Neuronal stem cell (in vitro differentiated cells): ENCODE measurements at regions not wholly inside any gene's neighbourhood (a gene's known extent, or its start where the extent isn't known, plus 50 kb on each side); places are given as distances from the start of the nearest gene placed in this dataset.

Experiments used
- DNase-seq: peaks from one replicate; pipeline ENCODE4 v3.0.0-alpha.2; 2013; ENCODE audit warnings: low spot score
- H2AFZ ChIP-seq: one replicate; pipeline ENCODE4 v1.6.1; 2013; ENCODE audit warnings: mild to moderate bottlenecking, low read length, inconsistent platforms
- H2AK5ac ChIP-seq: 2 replicates; pipeline ENCODE4 v1.6.1; 2013; ENCODE audit warnings: low read depth, mild to moderate bottlenecking, inconsistent platforms, low read length, moderate library complexity, mixed read lengths
- H2BK120ac ChIP-seq: 2 replicates; pipeline ENCODE4 v1.6.1; 2013; ENCODE audit warnings: low read depth, mild to moderate bottlenecking, inconsistent platforms, low read length, moderate library complexity, mixed read lengths
- H2BK12ac ChIP-seq: one replicate; pipeline ENCODE4 v1.6.1; 2013; ENCODE audit warnings: low read length, inconsistent platforms
- H2BK15ac ChIP-seq: 2 replicates; pipeline ENCODE4 v1.6.1; 2013; ENCODE audit warnings: mild to moderate bottlenecking, low read length, inconsistent platforms, mixed read lengths
- H2BK5ac ChIP-seq: one replicate; pipeline ENCODE4 v1.6.1; 2013; ENCODE audit warnings: inconsistent platforms, mild to moderate bottlenecking, low read length, moderate library complexity
- H3K14ac ChIP-seq: one replicate; pipeline ENCODE4 v1.6.1; 2013; ENCODE audit warnings: low read length, inconsistent platforms
- H3K18ac ChIP-seq: 2 replicates; pipeline ENCODE4 v1.6.1; 2013; ENCODE audit warnings: low read length, inconsistent platforms
- H3K23ac ChIP-seq: 2 replicates; pipeline ENCODE4 v1.6.1; 2013; ENCODE audit warnings: low read depth, mild to moderate bottlenecking, mixed read lengths, low read length, inconsistent platforms; ENCODE audit not compliant: poor library complexity
- H3K27ac ChIP-seq: replicated peaks from 3 replicates; pipeline ENCODE4 v1.5.1; 2013; ENCODE audit warnings: low read length, inconsistent platforms
- H3K27me3 ChIP-seq, 3 experiments: 2 replicates each; pipeline ENCODE4 v1.6.1; 2013; ENCODE audit warnings: low read length in 3 of 3, mild to moderate bottlenecking in 2 of 3, inconsistent platforms in 1 of 3, low read depth in 1 of 3, mixed read lengths in 1 of 3, moderate library complexity in 1 of 3; ENCODE audit not compliant: control insufficient read depth in 3 of 3, insufficient read depth in 3 of 3
- H3K36me3 ChIP-seq, 2 donors: replicated peaks in 1 of 2; 2 replicates each; pipeline ENCODE4 v1.6.1; 2013; ENCODE audit warnings: low read length in 2 of 2; ENCODE audit not compliant: control insufficient read depth in 2 of 2, insufficient read depth in 2 of 2
- H3K4ac ChIP-seq: 2 replicates; pipeline ENCODE4 v1.6.1; 2013; ENCODE audit warnings: inconsistent platforms, mild to moderate bottlenecking, low read length, moderate library complexity
- H3K4me1 ChIP-seq, 2 donors: 1 replicate in 1 of 2; 2 replicates in 1 of 2; pipeline ENCODE4 v1.6.1; 2013; ENCODE audit warnings: low read length in 2 of 2, low read depth in 1 of 2; ENCODE audit not compliant: control insufficient read depth in 2 of 2, insufficient read depth in 1 of 2
- H3K4me2 ChIP-seq: one replicate; pipeline ENCODE4 v1.6.1; 2013; ENCODE audit warnings: mild to moderate bottlenecking, low read length, inconsistent platforms; ENCODE audit not compliant: insufficient read depth, poor library complexity, severe bottlenecking
- H3K4me3 ChIP-seq, 2 donors: 2 replicates each; pipeline ENCODE4 v1.5.1; 2013; ENCODE audit warnings: low read length in 2 of 2, mild to moderate bottlenecking in 2 of 2, inconsistent platforms in 1 of 2, moderate library complexity in 1 of 2
- H3K79me1 ChIP-seq: one replicate; pipeline ENCODE4 v1.6.1; 2013; ENCODE audit warnings: low read depth, mild to moderate bottlenecking, inconsistent platforms, low read length, moderate library complexity
- H3K9ac ChIP-seq: one replicate; pipeline ENCODE4 v1.6.1; 2013; ENCODE audit warnings: mild to moderate bottlenecking, low read depth, low read length, inconsistent platforms; ENCODE audit not compliant: poor library complexity
- H3K9me3 ChIP-seq, 2 donors: replicated peaks in 1 of 2; 2 replicates each; pipeline versions ENCODE3 to v1.6.1; 2013; ENCODE audit warnings: low read length in 2 of 2, mild to moderate bottlenecking in 2 of 2, inconsistent platforms in 1 of 2, low read depth in 1 of 2, mixed read lengths in 1 of 2, moderate library complexity in 1 of 2; ENCODE audit not compliant: control insufficient read depth in 2 of 2, insufficient read depth in 1 of 2
- H4K8ac ChIP-seq: one replicate; pipeline ENCODE4 v1.6.1; 2013; ENCODE audit warnings: low read depth, mild to moderate bottlenecking, inconsistent platforms, low read length, moderate library complexity
- H4K91ac ChIP-seq: one replicate; pipeline ENCODE4 v1.6.1; 2013; ENCODE audit warnings: low read length, low read depth, mild to moderate bottlenecking, inconsistent platforms; ENCODE audit not compliant: poor library complexity
- WGBS, 2 donors: extraction: QIAGEN DNeasy Blood & Tissue Kit; methylation state at CpG; one replicate each; pipeline ENCODE4 v1.1.7; 2013; ENCODE audit warnings: missing lambda C conversion rate in 2 of 2, mixed read lengths in 1 of 2; ENCODE audit not compliant: insufficient read length in 2 of 2, insufficient replicate concordance in 1 of 2; ENCODE audit errors: extremely low coverage in 2 of 2; 5-methylcytosine and 5-hydroxymethylcytosine counted together

DNA sequence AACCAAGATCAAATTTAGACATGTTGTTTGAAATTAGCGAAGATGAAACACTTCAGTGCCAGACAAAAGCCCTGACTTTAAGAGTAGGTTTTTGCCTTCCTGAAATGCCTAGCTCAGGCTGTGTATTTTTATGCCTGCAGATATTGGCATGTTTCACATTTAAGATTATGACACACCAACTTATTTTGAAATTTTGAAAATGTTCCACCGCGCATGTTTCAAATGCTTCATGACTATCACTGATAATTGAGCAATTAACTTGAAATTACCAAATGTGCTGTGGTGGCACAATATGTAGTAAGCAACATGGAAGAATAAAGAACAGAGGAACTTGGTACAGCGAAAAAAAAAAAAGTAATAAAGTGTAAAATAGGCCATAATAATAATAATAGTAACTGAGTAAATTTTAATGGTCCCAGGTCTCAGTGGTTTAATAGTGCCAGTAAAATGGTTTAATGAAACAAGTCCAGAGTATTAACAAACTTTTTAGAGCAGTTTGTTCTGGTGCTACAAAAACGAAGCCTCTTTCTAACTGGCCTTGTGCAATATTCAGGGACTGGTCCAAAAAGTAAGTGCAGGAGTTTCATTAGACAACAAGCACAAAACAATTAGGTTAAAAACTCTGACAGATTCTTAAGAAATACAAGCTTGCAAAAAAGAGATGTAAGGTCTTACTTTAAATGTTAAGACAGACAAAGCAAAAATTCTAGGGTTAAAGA, 112.5 kb upstream of the SOX6 start:
- Histone ChIP-seq H2AFZ (no peak overlapping the region), H3K4me2 (no peak overlapping the region), H3K36me3 (no peaks in the 10 kb centered on the region), H3K18ac (no peak overlapping the region), H4K8ac (no peak overlapping the region), H3K23ac (no peak overlapping the region), H3K79me1 (no peaks in the 10 kb centered on the region), H3K4me1 (peaks cover 0 to 8% of the 10 kb centered on the region in 2 donors), H2BK5ac (no peak overlapping the region), H4K91ac (no peak overlapping the region), H2BK15ac (no peak overlapping the region), H2BK12ac (no peak overlapping the region), H2BK120ac (no peak overlapping the region), H3K27ac (no peak overlapping the region), H3K9me3 (no peaks in the 10 kb centered on the region), H2AK5ac (no peak overlapping the region), H3K27me3 (no peaks in the 10 kb centered on the region), H3K14ac (no peak overlapping the region), H3K4ac (no peak overlapping the region), H3K9ac (no peak overlapping the region), H3K4me3 (no peak overlapping the region)
- no CpG with 5 or more reads among the region's 5 CpGs for WGBS, 2 donors
- DNase-seq: no peak

DNA sequence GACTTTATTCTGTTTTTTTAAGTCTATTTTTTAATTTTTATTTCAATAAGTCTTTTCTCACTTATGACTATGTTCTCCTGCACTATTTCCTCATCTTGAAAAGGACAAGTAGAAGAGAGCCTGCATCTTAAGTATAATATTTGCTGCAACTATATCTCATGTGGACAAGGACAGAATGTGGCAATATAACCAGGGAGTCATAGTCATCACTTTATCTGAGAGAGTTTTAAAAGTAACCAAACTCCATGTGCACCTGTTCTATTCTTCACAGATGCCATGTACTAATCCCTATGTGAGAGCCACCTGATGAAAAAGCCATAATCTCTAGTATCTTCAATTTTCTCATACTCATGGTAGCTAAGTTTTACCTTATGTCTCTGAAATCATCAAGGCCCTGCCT, 104.2 kb upstream of the SOX6 start:
- no peaks in the 10 kb centered on the region for H3K4me1 ChIP-seq

DNA sequence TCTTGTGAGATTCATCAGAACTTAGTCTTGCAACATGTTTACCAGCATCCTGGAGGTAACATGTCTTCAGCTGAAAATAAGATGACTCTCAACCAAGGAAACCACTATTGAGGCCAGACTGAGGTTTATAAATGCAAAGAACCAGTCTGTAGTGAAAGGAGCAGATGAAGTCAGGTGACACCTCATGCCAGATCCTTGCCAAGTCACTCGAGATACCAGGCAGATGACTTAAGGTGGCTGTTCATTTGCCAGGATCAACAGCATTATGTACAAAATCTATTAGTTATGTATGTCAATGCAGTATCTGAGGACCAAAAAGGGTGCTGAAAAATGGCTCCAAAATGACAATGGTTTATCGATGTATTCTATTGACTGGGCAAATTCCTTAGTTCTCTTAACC, 100.0 kb upstream of the SOX6 start:
- no peaks in the 10 kb centered on the region for H3K36me3 ChIP-seq
- no peak overlapping the region for H3K23ac ChIP-seq
- H2AFZ ChIP-seq: no peak overlapping the region
- H3K9ac ChIP-seq: no peak overlapping the region
- no peak overlapping the region for H2BK15ac ChIP-seq
- H3K27ac ChIP-seq: no peak overlapping the region
- no peak overlapping the region for H3K4me3 ChIP-seq
- no peak overlapping the region for H2AK5ac ChIP-seq
- H4K8ac ChIP-seq: no peak overlapping the region
- peaks cover 0 to 2% of the 10 kb centered on the region in 2 donors for H3K9me3 ChIP-seq
- no peak overlapping the region for H2BK12ac ChIP-seq
- no peak overlapping the region for H3K18ac ChIP-seq
- H2BK5ac ChIP-seq: no peak overlapping the region
- no peak overlapping the region for H3K14ac ChIP-seq
- no peak for DNase-seq
- no peak overlapping the region for H3K4me2 ChIP-seq
- H2BK120ac ChIP-seq: no peak overlapping the region
- H3K79me1 ChIP-seq: no peaks in the 10 kb centered on the region
- H3K4me1 ChIP-seq: no peaks in the 10 kb centered on the region
- H3K27me3 ChIP-seq: no peaks in the 10 kb centered on the region
- WGBS, 2 donors: no CpG with 5 or more reads among the region's 2 CpGs
- H4K91ac ChIP-seq: no peak overlapping the region
- no peak overlapping the region for H3K4ac ChIP-seq

More for the DNA sequence above, 104.2 kb upstream of the SOX6 start:
- Histone ChIP-seq H2BK5ac (no peak overlapping the region), H3K36me3 (no peaks in the 10 kb centered on the region), H2AFZ (no peak overlapping the region), H3K4me3 (no peak overlapping the region), H2BK12ac (no peak overlapping the region), H3K79me1 (no peaks in the 10 kb centered on the region), H3K4ac (no peak overlapping the region), H2BK120ac (no peak overlapping the region), H2BK15ac (no peak overlapping the region), H3K23ac (no peak overlapping the region), H4K91ac (no peak overlapping the region), H3K4me2 (no peak overlapping the region), H4K8ac (no peak overlapping the region), H3K9ac (no peak overlapping the region), H3K27ac (no peak overlapping the region), H2AK5ac (no peak overlapping the region), H3K14ac (no peak overlapping the region), H3K27me3 (no peaks in the 10 kb centered on the region), H3K18ac (no peak overlapping the region), H3K9me3 (peaks cover 0 to 2% of the 10 kb centered on the region in 2 donors)
- no peak for DNase-seq

DNA sequence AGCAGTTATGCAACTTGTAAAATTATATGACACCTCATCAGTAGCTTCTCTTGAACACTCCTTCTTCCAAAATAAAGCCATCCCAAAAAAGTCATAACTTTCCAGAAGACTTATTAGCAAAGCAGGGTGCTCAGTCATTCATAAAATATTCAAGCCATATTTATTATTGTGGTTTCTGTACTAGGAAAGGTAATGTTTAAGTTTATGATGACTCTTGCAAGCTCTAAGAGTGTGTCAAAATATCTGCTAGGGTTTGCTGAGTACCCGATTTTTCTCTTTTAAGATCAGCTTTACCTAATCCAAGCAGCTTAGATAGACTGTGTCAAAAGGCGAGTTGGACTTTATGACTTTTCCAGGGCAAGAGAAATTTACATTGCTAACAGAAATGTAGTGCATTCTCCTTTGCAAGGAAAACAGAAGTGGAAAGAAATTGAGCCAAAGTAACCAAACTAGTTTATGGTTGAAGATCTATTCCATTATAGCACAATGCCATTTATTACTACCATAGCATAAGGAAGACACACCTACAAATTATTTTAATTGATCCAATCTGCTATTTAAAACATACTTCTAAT, 98.0 kb upstream of the SOX6 start:
- H2AFZ ChIP-seq: no peak overlapping the region
- no peak overlapping the region for H3K9ac ChIP-seq
- H3K4me2 ChIP-seq: no peak overlapping the region
- no peak overlapping the region for H2BK15ac ChIP-seq
- no peaks in the 10 kb centered on the region for H3K79me1 ChIP-seq
- H2AK5ac ChIP-seq: no peak overlapping the region
- no peak overlapping the region for H2BK12ac ChIP-seq
- H3K27ac ChIP-seq: no peak overlapping the region
- H2BK5ac ChIP-seq: no peak overlapping the region
- no peak overlapping the region for H3K18ac ChIP-seq
- H4K8ac ChIP-seq: no peak overlapping the region
- no peaks in the 10 kb centered on the region for H3K4me1 ChIP-seq
- no peak overlapping the region for H4K91ac ChIP-seq
- H3K9me3 ChIP-seq: peaks cover 0 to 2% of the 10 kb centered on the region in 2 donors
- H3K4ac ChIP-seq: no peak overlapping the region
- no peak overlapping the region for H3K14ac ChIP-seq
- H3K4me3 ChIP-seq: no peak overlapping the region
- no peak overlapping the region for H2BK120ac ChIP-seq
- H3K23ac ChIP-seq: no peak overlapping the region
- H3K36me3 ChIP-seq: no peaks in the 10 kb centered on the region
- no peak for DNase-seq
- H3K27me3 ChIP-seq: no peaks in the 10 kb centered on the region
- no CpG with 5 or more reads among the region's 2 CpGs for WGBS, 2 donors
